ENCODE measurements at regions not wholly inside any gene's neighbourhood (a gene's known extent, or its start where the extent isn't known, plus 50 kb on each side); places are given as distances from the start of the nearest gene placed in this dataset.

DNA sequence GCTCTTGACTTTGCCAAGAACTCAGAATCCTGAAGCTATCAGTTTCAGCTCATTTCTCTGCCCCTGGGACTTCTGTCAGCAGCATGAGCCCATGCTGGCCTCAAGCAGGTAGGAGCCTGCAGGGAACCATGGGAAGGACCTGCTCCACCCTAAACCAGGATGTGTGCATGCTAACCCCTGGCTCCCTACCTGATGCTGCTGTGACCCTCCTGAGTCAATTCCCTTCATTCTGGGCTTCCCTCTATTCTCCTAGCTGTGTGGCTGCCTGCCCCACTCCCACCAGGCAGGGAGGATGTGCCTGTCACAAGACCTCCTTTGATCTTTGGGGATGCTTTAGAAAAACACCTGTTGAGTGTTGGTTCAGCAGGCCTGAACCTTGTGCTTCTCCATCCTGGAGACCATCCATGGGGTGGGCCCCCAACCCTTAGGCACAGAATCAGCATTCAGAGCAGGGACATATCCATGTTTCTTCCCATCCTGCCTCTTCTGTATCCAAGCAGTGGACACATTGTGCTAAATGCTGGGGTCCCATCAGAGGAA lies 117.1 kb upstream of the CCL21 start:
- TF ChIP-seq, protein P1, sequence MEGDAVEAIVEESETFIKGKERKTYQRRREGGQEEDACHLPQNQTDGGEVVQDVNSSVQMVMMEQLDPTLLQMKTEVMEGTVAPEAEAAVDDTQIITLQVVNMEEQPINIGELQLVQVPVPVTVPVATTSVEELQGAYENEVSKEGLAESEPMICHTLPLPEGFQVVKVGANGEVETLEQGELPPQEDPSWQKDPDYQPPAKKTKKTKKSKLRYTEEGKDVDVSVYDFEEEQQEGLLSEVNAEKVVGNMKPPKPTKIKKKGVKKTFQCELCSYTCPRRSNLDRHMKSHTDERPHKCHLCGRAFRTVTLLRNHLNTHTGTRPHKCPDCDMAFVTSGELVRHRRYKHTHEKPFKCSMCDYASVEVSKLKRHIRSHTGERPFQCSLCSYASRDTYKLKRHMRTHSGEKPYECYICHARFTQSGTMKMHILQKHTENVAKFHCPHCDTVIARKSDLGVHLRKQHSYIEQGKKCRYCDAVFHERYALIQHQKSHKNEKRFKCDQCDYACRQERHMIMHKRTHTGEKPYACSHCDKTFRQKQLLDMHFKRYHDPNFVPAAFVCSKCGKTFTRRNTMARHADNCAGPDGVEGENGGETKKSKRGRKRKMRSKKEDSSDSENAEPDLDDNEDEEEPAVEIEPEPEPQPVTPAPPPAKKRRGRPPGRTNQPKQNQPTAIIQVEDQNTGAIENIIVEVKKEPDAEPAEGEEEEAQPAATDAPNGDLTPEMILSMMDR (IDR thresholded peaks at IDR 0.05; ENCODE audit: partially characterized antibody, unreplicated experiment), result no peak
- H3K4me3 Mint-ChIP-seq (ENCODE audit: unreplicated experiment), result no peak overlapping the region
- H3K36me3 Mint-ChIP-seq (ENCODE audit: unreplicated experiment), result no peaks in the 10 kb centered on the region
- H3K27me3 Mint-ChIP-seq (ENCODE audit: unreplicated experiment), result peaks cover 4% of the 10 kb centered on the region
- no peak for DNase-seq
- H3K4me1 Mint-ChIP-seq (ENCODE audit: low read depth, unreplicated experiment), result no peaks in the 10 kb centered on the region
- no peak overlapping the region for H3K27ac Mint-ChIP-seq (ENCODE audit: unreplicated experiment)
- peaks cover 2% of the 10 kb centered on the region for H3K9me3 Mint-ChIP-seq (ENCODE audit: unreplicated experiment)

DNA sequence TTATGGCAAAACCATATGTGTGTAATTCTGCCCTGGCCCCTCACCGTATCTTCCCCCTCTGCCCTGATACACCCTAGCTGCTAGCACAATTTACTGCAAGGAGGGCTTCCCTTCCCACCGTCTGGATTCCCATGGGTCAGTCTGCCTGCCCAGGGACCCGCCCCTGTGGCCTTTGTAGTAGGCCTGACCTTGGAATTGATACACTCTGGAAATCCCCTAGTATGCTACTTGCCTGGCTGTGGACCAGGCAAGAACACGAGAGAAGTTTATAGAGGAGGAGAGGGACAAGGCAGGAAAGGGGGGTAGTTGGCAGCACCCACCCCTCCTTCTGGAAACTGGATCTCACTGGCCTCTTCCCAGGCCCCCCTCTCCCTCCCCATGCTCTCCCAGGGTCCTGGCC lies 115.8 kb upstream of the CCL21 start:
- H3K27ac Mint-ChIP-seq (ENCODE audit: unreplicated experiment), result no peak overlapping the region
- TF ChIP-seq, protein P1 (IDR thresholded peaks at IDR 0.05; ENCODE audit: partially characterized antibody, unreplicated experiment), result no peak

GRCh38 chr9:34823778-34824177 lies 113.8 kb upstream of the CCL21 start:
- H3K27ac Mint-ChIP-seq (ENCODE audit: unreplicated experiment), result no peak overlapping the region
- H3K9me3 Mint-ChIP-seq (ENCODE audit: unreplicated experiment), result peaks cover 2% of the 10 kb centered on the region
- no peaks in the 10 kb centered on the region for H3K36me3 Mint-ChIP-seq (ENCODE audit: unreplicated experiment)
- peaks cover 4% of the 10 kb centered on the region for H3K27me3 Mint-ChIP-seq (ENCODE audit: unreplicated experiment)
- no peak overlapping the region for H3K4me3 Mint-ChIP-seq (ENCODE audit: unreplicated experiment)
- TF ChIP-seq, protein P1 (IDR thresholded peaks at IDR 0.05; ENCODE audit: partially characterized antibody, unreplicated experiment), result no peak
- DNase-seq, result no peak
- no peaks in the 10 kb centered on the region for H3K4me1 Mint-ChIP-seq (ENCODE audit: low read depth, unreplicated experiment)

More for the DNA sequence above, 115.8 kb upstream of the CCL21 start:
- Mint-ChIP-seq H3K4me3 (ENCODE audit: unreplicated experiment) (no peak overlapping the region), H3K36me3 (ENCODE audit: unreplicated experiment) (no peaks in the 10 kb centered on the region), H3K27me3 (ENCODE audit: unreplicated experiment) (peaks cover 4% of the 10 kb centered on the region), H3K4me1 (ENCODE audit: low read depth, unreplicated experiment) (no peaks in the 10 kb centered on the region), H3K9me3 (ENCODE audit: unreplicated experiment) (peaks cover 2% of the 10 kb centered on the region)
- DNase-seq, result no peak

- Mint-ChIP-seq H3K4me3 (ENCODE audit: unreplicated experiment) (no peak overlapping the region), H3K36me3 (ENCODE audit: unreplicated experiment) (peaks cover 4% of the 10 kb centered on the region), H3K27me3 (ENCODE audit: unreplicated experiment) (peaks cover 2% of the 10 kb centered on the region), H3K4me1 (ENCODE audit: low read depth, unreplicated experiment) (no peaks in the 10 kb centered on the region), H3K9me3 (ENCODE audit: unreplicated experiment) (peaks cover 4% of the 10 kb centered on the region), H3K27ac (ENCODE audit: unreplicated experiment) (no peak overlapping the region)
- TF ChIP-seq, protein P1 (IDR thresholded peaks at IDR 0.05; ENCODE audit: partially characterized antibody, unreplicated experiment), result no peak
- no peak for DNase-seq
Observed at GRCh38 chr9:34810187-34810524, 100.2 kb upstream of the CCL21 start.

- peak; percentile 72 for DNase-seq
- Mint-ChIP-seq H3K27me3 (ENCODE audit: unreplicated experiment) (peaks cover 2% of the 10 kb centered on the region), H3K9me3 (ENCODE audit: unreplicated experiment) (peaks cover 4% of the 10 kb centered on the region), H3K4me3 (ENCODE audit: unreplicated experiment) (peak overlapping the region; percentile 80), H3K36me3 (ENCODE audit: unreplicated experiment) (peaks cover 4% of the 10 kb centered on the region), H3K27ac (ENCODE audit: unreplicated experiment) (no peak overlapping the region), H3K4me1 (ENCODE audit: low read depth, unreplicated experiment) (no peaks in the 10 kb centered on the region)
- TF ChIP-seq, protein P1 (IDR thresholded peaks at IDR 0.05; ENCODE audit: partially characterized antibody, unreplicated experiment), result peak; percentile 58
Observed at GRCh38 chr9:34809504-34810186, 99.7 kb upstream of the CCL21 start.
